Lower lobe of right lung (tissue), 2 donors: ENCODE measurements at regions not wholly inside any gene's neighbourhood (a gene's known extent, or its start where the extent isn't known, plus 50 kb on each side); places are given as distances from the start of the nearest gene placed in this dataset.
"Not testable (repeated sequence)": the region's sequence is repeated elsewhere in the genome, so short reads cannot be mapped to it uniquely, and the experiment has no call there.

Experiments used
- ATAC-seq, 2 donors: fragments of 200-7000 bp; cut with Tn5 transposase; one replicate each; pipeline ENCODE4 v1.9.1; 2020 to 2022; ENCODE audit warnings: mild to moderate bottlenecking in 2 of 2, moderate library complexity in 2 of 2
- DNase-seq: peaks from one replicate; pipeline ENCODE4 v3.0.0-alpha.2; 2020
- H3K27ac ChIP-seq: fragments of 200-600 bp; one replicate; pipeline ENCODE4 v1.8.0; 2022
- H3K27me3 ChIP-seq: fragments of 200-600 bp; one replicate; pipeline ENCODE4 v1.8.0; 2022; ENCODE audit warnings: low read depth
- H3K36me3 ChIP-seq: fragments of 200-600 bp; one replicate; pipeline ENCODE4 v1.8.0; 2022; ENCODE audit warnings: mild to moderate bottlenecking
- H3K4me1 ChIP-seq: fragments of 200-600 bp; one replicate; pipeline ENCODE4 v1.8.0; 2022
- H3K4me3 ChIP-seq: fragments of 200-600 bp; one replicate; pipeline ENCODE4 v1.8.0; 2022; ENCODE audit warnings: mild to moderate bottlenecking
- H3K9me3 ChIP-seq: fragments of 200-600 bp; one replicate; pipeline ENCODE4 v1.8.0; 2022
- intact Hi-C: fragments of 100-400 bp; cut with DNase I; formaldehyde crosslinking; loops from one replicate; pipeline ENCODE4 v1.11.0; 2022
- TF ChIP-seq, protein P1 (sequence below): fragments of 200-600 bp; IDR thresholded peaks from one replicate; pipeline ENCODE4 v1.8.0; 2022; ENCODE audit warnings: antibody characterized with exemption, mild to moderate bottlenecking
- donor health status: DM: no; HTN: yes; CAD: no; lungs with severe emphysema.

GRCh38 chr10:128189176-128189575, 63.0 kb upstream of the MKI67 start:
- no peak overlapping the region for H3K27ac ChIP-seq
- DNase-seq: no peak
- no peaks in the 10 kb centered on the region for H3K4me1 ChIP-seq
- intact Hi-C loops: no loop called here
- no peaks in the 10 kb centered on the region for H3K36me3 ChIP-seq
- TF ChIP-seq, protein P1, sequence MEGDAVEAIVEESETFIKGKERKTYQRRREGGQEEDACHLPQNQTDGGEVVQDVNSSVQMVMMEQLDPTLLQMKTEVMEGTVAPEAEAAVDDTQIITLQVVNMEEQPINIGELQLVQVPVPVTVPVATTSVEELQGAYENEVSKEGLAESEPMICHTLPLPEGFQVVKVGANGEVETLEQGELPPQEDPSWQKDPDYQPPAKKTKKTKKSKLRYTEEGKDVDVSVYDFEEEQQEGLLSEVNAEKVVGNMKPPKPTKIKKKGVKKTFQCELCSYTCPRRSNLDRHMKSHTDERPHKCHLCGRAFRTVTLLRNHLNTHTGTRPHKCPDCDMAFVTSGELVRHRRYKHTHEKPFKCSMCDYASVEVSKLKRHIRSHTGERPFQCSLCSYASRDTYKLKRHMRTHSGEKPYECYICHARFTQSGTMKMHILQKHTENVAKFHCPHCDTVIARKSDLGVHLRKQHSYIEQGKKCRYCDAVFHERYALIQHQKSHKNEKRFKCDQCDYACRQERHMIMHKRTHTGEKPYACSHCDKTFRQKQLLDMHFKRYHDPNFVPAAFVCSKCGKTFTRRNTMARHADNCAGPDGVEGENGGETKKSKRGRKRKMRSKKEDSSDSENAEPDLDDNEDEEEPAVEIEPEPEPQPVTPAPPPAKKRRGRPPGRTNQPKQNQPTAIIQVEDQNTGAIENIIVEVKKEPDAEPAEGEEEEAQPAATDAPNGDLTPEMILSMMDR: no peak
- H3K9me3 ChIP-seq: no peaks in the 10 kb centered on the region
- no peak for ATAC-seq
- no peak overlapping the region for H3K4me3 ChIP-seq
- no peaks in the 10 kb centered on the region for H3K27me3 ChIP-seq

DNA sequence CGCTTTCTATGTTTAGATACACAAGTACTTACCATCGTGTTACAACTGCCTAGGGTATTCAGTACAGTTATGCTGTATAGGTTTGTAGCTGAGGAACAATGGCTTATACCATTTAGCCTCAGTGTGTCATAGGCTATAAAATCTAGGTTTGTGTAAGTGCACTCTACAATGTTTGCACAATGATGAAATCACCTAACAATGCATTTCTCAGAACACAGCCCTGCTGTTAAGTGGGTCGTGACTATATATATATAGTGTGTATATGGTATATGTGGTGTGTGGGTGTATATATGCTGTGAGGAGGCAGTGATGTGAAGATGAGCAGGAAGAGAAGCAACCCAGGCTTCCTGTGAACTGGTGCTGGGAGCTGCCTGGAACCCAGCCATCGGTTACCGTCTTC, 65.6 kb upstream of the MKI67 start:
- Histone ChIP-seq H3K27ac (no peak overlapping the region), H3K4me3 (no peak overlapping the region), H3K27me3 (no peaks in the 10 kb centered on the region), H3K4me1 (no peaks in the 10 kb centered on the region), H3K36me3 (no peaks in the 10 kb centered on the region), H3K9me3 (no peaks in the 10 kb centered on the region)
- DNase-seq: no peak
- intact Hi-C loops: no loop called here
- TF ChIP-seq, protein P1: no peak
- ATAC-seq: peak in 1 of 2 donors; percentile 36

DNA sequence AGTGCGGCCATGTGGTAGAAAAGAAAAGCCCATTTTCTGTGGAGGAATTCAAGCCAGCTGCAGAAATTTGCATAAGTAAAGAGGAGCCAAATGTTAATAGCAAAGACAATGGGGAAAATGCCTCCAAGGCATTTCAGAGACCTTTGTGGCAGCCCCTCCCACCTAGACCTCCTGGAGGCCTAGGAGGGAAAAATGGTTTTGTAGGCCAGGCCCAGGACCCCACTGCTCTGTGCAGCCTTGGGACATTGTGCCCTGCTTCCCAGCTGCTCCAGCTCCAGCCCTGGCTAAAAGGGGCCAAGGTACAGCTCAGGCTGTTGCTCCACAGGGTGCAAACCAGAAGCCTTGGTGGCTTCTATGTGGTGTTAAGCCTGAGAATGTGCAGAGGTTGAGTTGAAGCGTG, 75.6 kb upstream of the MKI67 start:
- H3K27me3 ChIP-seq, H3K36me3 ChIP-seq, H3K4me3 ChIP-seq, H3K4me1 ChIP-seq, H3K27ac ChIP-seq, H3K9me3 ChIP-seq, ATAC-seq, intact Hi-C loops, DNase-seq: not testable (repeated sequence)

GRCh38 chr10:128203028-128203427, 76.8 kb upstream of the MKI67 start:
- Histone ChIP-seq H3K27ac (no peak overlapping the region), H3K36me3 (no peaks in the 10 kb centered on the region), H3K4me3 (no peak overlapping the region), H3K9me3 (no peaks in the 10 kb centered on the region), H3K27me3 (peaks cover 3% of the 10 kb centered on the region), H3K4me1 (no peaks in the 10 kb centered on the region)
- TF ChIP-seq, protein P1: no peak
- intact Hi-C loops: no loop called here
- ATAC-seq (no peak), DNase-seq (no peak)

DNA sequence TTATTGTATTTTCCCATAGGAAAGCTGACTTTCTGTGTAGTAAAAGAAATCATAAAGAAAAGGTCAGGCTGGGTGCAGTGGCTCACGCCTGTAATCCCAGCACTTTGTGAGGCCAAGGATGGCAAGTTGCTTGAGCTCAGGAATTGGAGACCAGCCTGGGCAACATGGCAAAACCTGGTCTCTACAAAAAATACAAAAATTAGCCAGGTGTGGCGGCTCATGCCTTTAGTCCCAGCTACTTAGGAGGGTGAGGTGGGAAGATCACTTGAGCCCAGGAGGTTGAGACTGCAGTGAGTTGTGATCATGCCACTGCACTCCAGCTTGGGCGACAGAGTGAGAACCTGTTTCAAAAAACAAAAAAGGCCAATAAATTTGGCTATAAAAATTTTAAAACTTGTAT, 79.4 kb upstream of the MKI67 start:
- H3K4me1 ChIP-seq, H3K27ac ChIP-seq, H3K36me3 ChIP-seq, ATAC-seq, H3K9me3 ChIP-seq, H3K4me3 ChIP-seq, intact Hi-C loops, H3K27me3 ChIP-seq, DNase-seq: not testable (repeated sequence)

GRCh38 chr10:128206676-128207075, 80.5 kb upstream of the MKI67 start:
- Histone ChIP-seq H3K27ac (no peak overlapping the region), H3K36me3 (no peaks in the 10 kb centered on the region), H3K4me3 (no peak overlapping the region), H3K27me3 (no peaks in the 10 kb centered on the region), H3K9me3 (no peaks in the 10 kb centered on the region), H3K4me1 (peaks cover 4% of the 10 kb centered on the region)
- no peak for DNase-seq
- ATAC-seq: no peak
- TF ChIP-seq, protein P1: no peak
- intact Hi-C loops: no loop called here

GRCh38 chr10:128209862-128210214, 83.6 kb upstream of the MKI67 start:
- Histone ChIP-seq H3K27me3 (no peaks in the 10 kb centered on the region), H3K9me3 (no peaks in the 10 kb centered on the region), H3K27ac (no peak overlapping the region), H3K4me3 (peak overlapping the region; percentile 76), H3K4me1 (peaks cover 4% of the 10 kb centered on the region), H3K36me3 (no peaks in the 10 kb centered on the region)
- DNase-seq (no peak), ATAC-seq (peak in 1 of 2 donors; percentile 1)
- intact Hi-C loops: no loop called here
- TF ChIP-seq, protein P1: no peak
